BE2C (cell line): ENCODE measurements at regions not wholly inside any gene's neighbourhood (a gene's known extent, or its start where the extent isn't known, plus 50 kb on each side); places are given as distances from the start of the nearest gene placed in this dataset.

ENCODE experiments used
- DNase-seq: peaks from one replicate; pipeline ENCODE4 v3.0.0-alpha.2; 2020
- H3K27me3 ChIP-seq: fragments of 250-450 bp; sonication (Bioruptor Pico); 2 replicates; pipeline ENCODE4 v1.5.1; 2020; ENCODE audit warnings: mild to moderate bottlenecking
- H3K36me3 ChIP-seq: fragments of 250-450 bp; sonication (Bioruptor Pico); 2 replicates; pipeline ENCODE4 v1.5.1; 2020; ENCODE audit warnings: mild to moderate bottlenecking
- H3K4me1 ChIP-seq: fragments of 250-450 bp; sonication (Bioruptor Pico); 2 replicates; pipeline ENCODE4 v1.5.1; 2020
- H3K4me3 ChIP-seq: 2 replicates; pipeline ENCODE4 v1.5.1; 2011; ENCODE audit warnings: low read depth, low read length
- H3K9me3 ChIP-seq: fragments of 250-450 bp; sonication (Bioruptor Pico); 2 replicates; pipeline ENCODE4 v1.5.1; 2020
- CTCF ChIP-seq: IDR thresholded peaks from 2 replicates; pipeline ENCODE4 v1.5.1; 2012; ENCODE audit warnings: mild to moderate bottlenecking, low read depth, low read length

- Histone ChIP-seq H3K9me3 (no peaks in the 10 kb centered on the region), H3K36me3 (no peaks in the 10 kb centered on the region), H3K27me3 (no peaks in the 10 kb centered on the region), H3K4me3 (no peak overlapping the region), H3K4me1 (no peaks in the 10 kb centered on the region)
- TF ChIP-seq CTCF = no peak
- no peak for DNase-seq
Observed at GRCh38 chr9:1952001-1952400, 63.1 kb upstream of the SMARCA2 start.

GRCh38 chr9:1954238-1954637 lies 60.9 kb upstream of the SMARCA2 start:
- H3K9me3 ChIP-seq = no peaks in the 10 kb centered on the region
- no peak for DNase-seq
- H3K27me3 ChIP-seq = no peaks in the 10 kb centered on the region
- H3K4me1 ChIP-seq = no peaks in the 10 kb centered on the region
- no peaks in the 10 kb centered on the region for H3K36me3 ChIP-seq
- no peak for TF ChIP-seq CTCF
- no peak overlapping the region for H3K4me3 ChIP-seq

- no peak overlapping the region for H3K4me3 ChIP-seq
Observed at GRCh38 chr9:1956958-1957357, 58.2 kb upstream of the SMARCA2 start.

DNA sequence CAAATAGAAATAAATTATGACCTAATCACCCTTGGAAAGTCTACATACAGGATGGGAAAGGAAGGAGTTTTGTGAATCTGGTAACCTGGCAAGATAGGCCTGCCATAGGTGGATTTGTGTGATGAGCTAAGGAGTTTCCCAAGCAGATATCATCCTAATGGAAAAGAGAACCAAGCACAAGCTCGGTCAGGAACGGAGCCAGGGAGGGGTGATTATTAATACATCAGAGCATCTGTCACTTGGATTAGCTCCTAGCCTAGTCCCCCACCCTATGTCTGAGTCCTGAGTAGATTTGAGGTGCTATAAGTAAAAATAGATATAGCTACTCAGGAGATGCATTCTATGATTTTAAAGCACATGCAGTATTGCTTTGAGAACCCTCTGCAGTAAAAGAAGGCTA lies 57.3 kb upstream of the SMARCA2 start:
- Histone ChIP-seq H3K9me3 (no peaks in the 10 kb centered on the region), H3K27me3 (no peaks in the 10 kb centered on the region), H3K4me3 (no peak overlapping the region), H3K36me3 (no peaks in the 10 kb centered on the region), H3K4me1 (no peaks in the 10 kb centered on the region)
- TF ChIP-seq CTCF = no peak
- no peak for DNase-seq

More at GRCh38 chr9:1956958-1957357, 58.2 kb upstream of the SMARCA2 start:
- DNase-seq = no peak
- Histone ChIP-seq H3K9me3 (no peaks in the 10 kb centered on the region), H3K27me3 (no peaks in the 10 kb centered on the region), H3K36me3 (no peaks in the 10 kb centered on the region), H3K4me1 (no peaks in the 10 kb centered on the region)
- no peak for TF ChIP-seq CTCF

- H3K4me3 ChIP-seq = no peak overlapping the region
- H3K27me3 ChIP-seq = no peaks in the 10 kb centered on the region
- H3K9me3 ChIP-seq = no peaks in the 10 kb centered on the region
- DNase-seq = no peak
- no peak for TF ChIP-seq CTCF
- H3K4me1 ChIP-seq = no peaks in the 10 kb centered on the region
- H3K36me3 ChIP-seq = no peaks in the 10 kb centered on the region
Observed at GRCh38 chr9:1959371-1959770, 55.8 kb upstream of the SMARCA2 start.

DNA sequence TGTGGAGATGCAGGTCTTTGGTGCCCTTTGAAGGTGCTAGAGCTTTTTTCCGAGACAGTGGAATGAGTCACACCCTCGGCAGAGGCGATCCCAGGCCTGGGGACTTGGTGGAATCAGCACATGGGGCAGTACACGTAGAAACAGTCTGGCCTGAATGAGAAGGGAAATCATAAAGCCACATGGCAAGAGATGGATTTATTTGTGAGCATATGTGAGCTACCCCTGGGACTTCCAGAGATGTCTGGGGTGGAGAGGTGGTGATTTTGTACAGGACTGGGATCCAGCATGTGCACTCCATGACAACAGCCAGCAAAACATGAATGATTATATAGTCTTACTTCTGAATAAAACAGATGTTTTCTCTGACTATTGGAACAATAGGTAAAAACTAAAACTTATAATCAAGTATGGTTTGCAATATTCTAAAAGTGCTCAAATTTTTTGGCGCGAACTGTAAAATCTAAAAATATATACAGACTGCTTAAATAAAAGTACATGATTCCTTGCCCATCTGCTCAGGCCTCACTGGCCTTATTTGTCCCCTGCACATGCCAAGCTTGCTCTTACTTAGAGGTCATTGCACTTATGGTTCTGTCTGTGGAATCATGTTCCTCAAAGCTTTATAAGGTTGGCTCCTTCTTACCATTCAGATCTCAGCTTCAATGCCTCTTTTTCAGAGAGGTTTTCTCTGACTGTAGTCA lies 54.7 kb upstream of the SMARCA2 start:
- Histone ChIP-seq H3K4me1 (no peaks in the 10 kb centered on the region), H3K9me3 (no peaks in the 10 kb centered on the region), H3K36me3 (no peaks in the 10 kb centered on the region), H3K4me3 (no peak overlapping the region), H3K27me3 (no peaks in the 10 kb centered on the region)
- DNase-seq = no peak
- TF ChIP-seq CTCF = no peak
